Central memory CD4-positive, alpha-beta T cell (primary cell): ENCODE measurements at regions not wholly inside any gene's neighbourhood (a gene's known extent, or its start where the extent isn't known, plus 50 kb on each side); places are given as distances from the start of the nearest gene placed in this dataset.
"Not testable (repeated sequence)": the region's sequence is repeated elsewhere in the genome, so short reads cannot be mapped to it uniquely, and the experiment has no call there.

Experiments
- DNase-seq: peaks from one replicate; pipeline ENCODE4 v3.0.0; 2022

GRCh38 chr3:106276151-106276550, 407.3 kb upstream of the CBLB start:
- DNase-seq = no peak

GRCh38 chr3:106276755-106277612, 408.2 kb upstream of the CBLB start:
- DNase-seq = no peak

- no peak for DNase-seq
Observed at GRCh38 chr3:106277731-106278130, 408.9 kb upstream of the CBLB start.

- no peak for DNase-seq
Observed at GRCh38 chr3:106281221-106281620, 412.4 kb upstream of the CBLB start.

GRCh38 chr3:106282943-106283342, 414.1 kb upstream of the CBLB start:
- DNase-seq = no peak

GRCh38 chr3:106288781-106289180, 420.0 kb upstream of the CBLB start:
- DNase-seq = no peak

GRCh38 chr3:106290304-106290997, 421.6 kb upstream of the CBLB start:
- DNase-seq = no peak

- DNase-seq = no peak
Observed at GRCh38 chr3:106293161-106293560, 424.3 kb upstream of the CBLB start.

GRCh38 chr3:106294121-106294520, 425.3 kb upstream of the CBLB start:
- no peak for DNase-seq

- DNase-seq = no peak
Observed at GRCh38 chr3:106296062-106296461, 427.2 kb upstream of the CBLB start.

GRCh38 chr3:106299300-106300098, 430.7 kb upstream of the CBLB start:
- no peak for DNase-seq

GRCh38 chr3:106302451-106303221, 433.8 kb upstream of the CBLB start:
- DNase-seq = no peak

GRCh38 chr3:106303766-106304165, 435.0 kb upstream of the CBLB start:
- no peak for DNase-seq

- DNase-seq = no peak
Observed at GRCh38 chr3:106305127-106305526, 436.3 kb upstream of the CBLB start.

- no peak for DNase-seq
Observed at GRCh38 chr3:106305882-106306435, 437.1 kb upstream of the CBLB start.

- no peak for DNase-seq
Observed at GRCh38 chr3:106309274-106309673, 440.5 kb upstream of the CBLB start.

- not testable (repeated sequence) for DNase-seq
Observed at GRCh38 chr3:106309798-106310197, 441.0 kb upstream of the CBLB start.

GRCh38 chr3:106317141-106318055, 448.6 kb upstream of the CBLB start:
- peak; percentile 27 for DNase-seq

GRCh38 chr3:106321438-106321837, 452.6 kb upstream of the CBLB start:
- not testable (repeated sequence) for DNase-seq

GRCh38 chr3:106323586-106323985, 454.8 kb upstream of the CBLB start:
- DNase-seq = no peak
